ENCODE measurements at regions not wholly inside any gene's neighbourhood (a gene's known extent, or its start where the extent isn't known, plus 50 kb on each side); places are given as distances from the start of the nearest gene placed in this dataset.
"Not testable (repeated sequence)": the region's sequence is repeated elsewhere in the genome, so short reads cannot be mapped to it uniquely, and the experiment has no call there.

- not testable (repeated sequence) for DNase-seq (ENCODE audit: low read depth in 2 of 2)
Observed at GRCh38 chr4:79559398-79559797, 151.4 kb upstream of the GK2 start.

- no peak for DNase-seq (ENCODE audit: low read depth in 2 of 2)
Observed at GRCh38 chr4:79552311-79552710, 144.3 kb upstream of the GK2 start.

GRCh38 chr4:79551555-79551954 is 143.5 kb upstream of the GK2 start:
- DNase-seq (ENCODE audit: low read depth in 2 of 2): no peak

- no peak for DNase-seq (ENCODE audit: low read depth in 2 of 2)
Observed at GRCh38 chr4:79547851-79548250, 139.8 kb upstream of the GK2 start.

- not testable (repeated sequence) for DNase-seq (ENCODE audit: low read depth in 2 of 2)
Observed at GRCh38 chr4:79545292-79545691, 137.3 kb upstream of the GK2 start.

GRCh38 chr4:79540143-79540542 is 132.1 kb upstream of the GK2 start:
- no peak for DNase-seq (ENCODE audit: low read depth in 2 of 2)

- DNase-seq (ENCODE audit: low read depth in 2 of 2): no peak
Observed at GRCh38 chr4:79535516-79535915, 127.5 kb upstream of the GK2 start.

- no peak for DNase-seq (ENCODE audit: low read depth in 2 of 2)
Observed at GRCh38 chr4:79528241-79528706, 120.2 kb upstream of the GK2 start.

- no peak for DNase-seq (ENCODE audit: low read depth in 2 of 2)
Observed at GRCh38 chr4:79526641-79527565, 118.9 kb upstream of the GK2 start.

GRCh38 chr4:79516114-79516513 is 108.1 kb upstream of the GK2 start:
- DNase-seq (ENCODE audit: low read depth in 2 of 2): no peak

GRCh38 chr4:79514621-79515329 is 106.7 kb upstream of the GK2 start:
- DNase-seq (ENCODE audit: low read depth in 2 of 2): no peak

GRCh38 chr4:79513576-79513975 is 105.5 kb upstream of the GK2 start:
- no peak for DNase-seq (ENCODE audit: low read depth in 2 of 2)

- no peak for DNase-seq (ENCODE audit: low read depth in 2 of 2)
Observed at GRCh38 chr4:79512363-79512762, 104.3 kb upstream of the GK2 start.

GRCh38 chr4:79502081-79502480 is 94.1 kb upstream of the GK2 start:
- no peak for DNase-seq (ENCODE audit: low read depth in 2 of 2)

GRCh38 chr4:79498282-79498681 is 90.3 kb upstream of the GK2 start:
- DNase-seq (ENCODE audit: low read depth in 2 of 2): no peak

- no peak for DNase-seq (ENCODE audit: low read depth in 2 of 2)
Observed at GRCh38 chr4:79497001-79497400, 89.0 kb upstream of the GK2 start.

GRCh38 chr4:79495447-79495846 is 87.4 kb upstream of the GK2 start:
- DNase-seq (ENCODE audit: low read depth in 2 of 2): no peak

- DNase-seq (ENCODE audit: low read depth in 2 of 2): no peak
Observed at GRCh38 chr4:79492148-79492547, 84.1 kb upstream of the GK2 start.

GRCh38 chr4:79489506-79489905 is 81.5 kb upstream of the GK2 start:
- DNase-seq (ENCODE audit: low read depth in 2 of 2): no peak

GRCh38 chr4:79476196-79476595 is 68.2 kb upstream of the GK2 start:
- no peak for DNase-seq (ENCODE audit: low read depth in 2 of 2)

GRCh38 chr4:79473439-79473724 is 65.4 kb upstream of the GK2 start:
- DNase-seq (ENCODE audit: low read depth in 2 of 2): no peak

- no peak for DNase-seq (ENCODE audit: low read depth in 2 of 2)
Observed at GRCh38 chr4:79472693-79473438, 64.8 kb upstream of the GK2 start.
